ENCODE measurements at regions not wholly inside any gene's neighbourhood (a gene's known extent, or its start where the extent isn't known, plus 50 kb on each side); places are given as distances from the start of the nearest gene placed in this dataset.

- POLR2A ChIA-PET (ENCODE audit: partially characterized antibody): interaction anchor here (1.2 kb wide), 1 partner anchor 446 kb away, joined by 3 read pairs; no protein-coding TSS in a partner anchor
- WGBS, 2 experiments (ENCODE audit: extremely low coverage in 1 of 2, insufficient coverage in 1 of 2, insufficient read length in 1 of 2, insufficient replicate concordance in 2 of 2, low coverage in 1 of 2, low lambda C conversion rate in 2 of 2, missing lambda C conversion rate in 1 of 2): 65% methylated on average over 5 of the region's 5 CpGs; no CpG with 5 or more reads in 1 of the 2 experiments
- no peak overlapping the region for H3K4ac ChIP-seq (replicated peaks; ENCODE audit: insufficient read length, low read depth, low read length)
- no peak overlapping the region for H2AFZ ChIP-seq (ENCODE audit: low read length)
- no peak overlapping the region for H4K5ac ChIP-seq (ENCODE audit: insufficient read length, low read depth, low read length)
- H3K27ac ChIP-seq (ENCODE audit: low read depth, low read length): no peak overlapping the region
- H3K27me3 ChIP-seq (replicated peaks in 1 of 4; ENCODE audit: control insufficient read depth in 3 of 4, extremely low read depth in 1 of 4, insufficient read depth in 3 of 4, low read length in 3 of 4): no peaks in the 10 kb centered on the region
- H2BK12ac ChIP-seq (ENCODE audit: low read depth, low read length): no peak overlapping the region
- no peak overlapping the region for H3K4me3 ChIP-seq (ENCODE audit: extremely low read depth in 1 of 4, insufficient read depth in 2 of 4, low read depth in 3 of 4, low read length in 4 of 4)
- no peak overlapping the region for H3K23ac ChIP-seq (ENCODE audit: insufficient read length)
- H4K91ac ChIP-seq (replicated peaks; ENCODE audit: insufficient read length, low read length): no peak overlapping the region
- no peak overlapping the region for H2BK120ac ChIP-seq (replicated peaks; ENCODE audit: low read depth, low read length)
- H3K4me1 ChIP-seq (replicated peaks in 1 of 4; ENCODE audit: control insufficient read depth in 3 of 4, insufficient read depth in 4 of 4, low read length in 3 of 4): peaks cover 0 to 10% (median 2%) of the 10 kb centered on the region in 4 experiments; a peak in 4 of 7 replicates
- no peak overlapping the region for H2AK5ac ChIP-seq (ENCODE audit: low read depth, low read length)
- DNase-seq (ENCODE audit: low read depth in 1 of 2, low spot score in 2 of 2) (no peak), FAIRE-seq (no peak)
- H3K79me2 ChIP-seq (ENCODE audit: control insufficient read depth in 1 of 2, insufficient read depth in 2 of 2, low read length in 2 of 2): no peaks in the 10 kb centered on the region
- peak overlapping the region; percentile 3; the same call in 1 of the 2 replicates for H2BK5ac ChIP-seq (ENCODE audit: low read depth, low read length)
- H3K79me1 ChIP-seq (ENCODE audit: low read depth, low read length): no peaks in the 10 kb centered on the region
- H3K23me2 ChIP-seq (ENCODE audit: low read depth, low read length): no peaks in the 10 kb centered on the region
- H3K9ac ChIP-seq (replicated peaks in 1 of 4; ENCODE audit: extremely low read depth in 1 of 4, low read depth in 3 of 4, low read length in 3 of 4): no peak overlapping the region
- H3K18ac ChIP-seq (ENCODE audit: extremely low read depth, low read length): no peak overlapping the region
- no peak overlapping the region for H2BK15ac ChIP-seq (ENCODE audit: low read length)
- 0 out of 8 replicates have a peak, but pooled peaks cover 0 to 3% (median 0%) of the 10 kb centered on the region in 4 experiments for H3K36me3 ChIP-seq (ENCODE audit: control insufficient read depth in 2 of 4, insufficient read depth in 4 of 4, low read length in 3 of 4)
- H4K8ac ChIP-seq (ENCODE audit: extremely low read depth, insufficient read depth, low read length): no peak overlapping the region
- H3K56ac ChIP-seq (replicated peaks; ENCODE audit: insufficient read length, low read depth, low read length): no peak overlapping the region
- CTCF ChIA-PET (ENCODE audit: partially characterized antibody): interaction anchor here (1.3 to 2.1 kb wide), 3 partner anchors 9 to 350 kb away, joined by 3 to 6 read pairs (median 6); no protein-coding TSS in a partner anchor
- H2BK20ac ChIP-seq (ENCODE audit: low read length): no peak overlapping the region
- no peaks in the 10 kb centered on the region for H4K20me1 ChIP-seq (replicated peaks in 1 of 2; ENCODE audit: control insufficient read depth in 1 of 2, insufficient read depth in 2 of 2, low read length in 2 of 2)
- peak overlapping the region in 1 of 2 experiments; percentile 32; a peak in 1 of 4 replicates for H3K4me2 ChIP-seq (ENCODE audit: insufficient read depth in 1 of 2, low read depth in 2 of 2, low read length in 2 of 2)
- no peak overlapping the region for H3K14ac ChIP-seq (ENCODE audit: insufficient read length)
- H3K9me3 ChIP-seq (ENCODE audit: insufficient read depth in 2 of 2, low read depth in 1 of 2, low read length in 1 of 2): peaks cover 3 to 10% of the 10 kb centered on the region in 2 experiments; a peak in 3 of 4 replicates
- TF ChIP-seq NANOG (IDR thresholded peaks at IDR 0.05; ENCODE audit: insufficient read depth, low read depth, low read length, poor library complexity, severe bottlenecking) (no peak), HDAC2 (IDR thresholded peaks at IDR 0.05; ENCODE audit: borderline replicate concordance in 1 of 2, low read depth in 2 of 2, low read length in 2 of 2) (no peak), FOSL1 (IDR thresholded peaks at IDR 0.05; ENCODE audit: insufficient read depth, low read depth, low read length) (no peak), RBBP5 (IDR thresholded peaks at IDR 0.05; ENCODE audit: borderline replicate concordance, low read depth, low read length) (no peak), TEAD4 (IDR thresholded peaks at IDR 0.05; ENCODE audit: low read depth, low read length) (no peak), SP4 (IDR thresholded peaks at IDR 0.05; ENCODE audit: low read length) (no peak), SIRT6 (IDR thresholded peaks at IDR 0.05; ENCODE audit: low read length) (no peak)
- TF ChIP-seq, protein P1, sequence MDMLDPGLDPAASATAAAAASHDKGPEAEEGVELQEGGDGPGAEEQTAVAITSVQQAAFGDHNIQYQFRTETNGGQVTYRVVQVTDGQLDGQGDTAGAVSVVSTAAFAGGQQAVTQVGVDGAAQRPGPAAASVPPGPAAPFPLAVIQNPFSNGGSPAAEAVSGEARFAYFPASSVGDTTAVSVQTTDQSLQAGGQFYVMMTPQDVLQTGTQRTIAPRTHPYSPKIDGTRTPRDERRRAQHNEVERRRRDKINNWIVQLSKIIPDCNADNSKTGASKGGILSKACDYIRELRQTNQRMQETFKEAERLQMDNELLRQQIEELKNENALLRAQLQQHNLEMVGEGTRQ (IDR thresholded peaks at IDR 0.05; ENCODE audit: low read length): no peak
Observed at GRCh38 chr2:168355779-168356476, 100.1 kb upstream of the CERS6 start.
